Astrocyte of the spinal cord (primary cell): ENCODE measurements at regions not wholly inside any gene's neighbourhood (a gene's known extent, or its start where the extent isn't known, plus 50 kb on each side); places are given as distances from the start of the nearest gene placed in this dataset.

Experiments used
- DNase-seq: peaks from one replicate; pipeline ENCODE4 v3.0.0; 2011; ENCODE audit warnings: low read depth, low spot score
- H3K4me3 ChIP-seq: 2 replicates; pipeline ENCODE4 v1.5.1; 2011; ENCODE audit warnings: low read depth, mild to moderate bottlenecking, low read length, moderate library complexity
- CTCF ChIP-seq: IDR thresholded peaks from 2 replicates; pipeline ENCODE4 v1.5.1; 2012; ENCODE audit warnings: low read depth, mild to moderate bottlenecking, low read length, inconsistent platforms
- in situ Hi-C: cut with HindIII; loops from 2 replicates; pipeline ENCODE4 v1.10.0; 2017; ENCODE audit warnings: low sequenced_read_pairs

GRCh38 chr4:107269175-107269574 lies 233.1 kb upstream of the DKK2 start:
- TF ChIP-seq CTCF: no peak
- in situ Hi-C loops: no loop called here
- DNase-seq: no peak
- no peak overlapping the region for H3K4me3 ChIP-seq

- in situ Hi-C loops: no loop called here
- TF ChIP-seq CTCF: no peak
- DNase-seq: no peak
- no peak overlapping the region for H3K4me3 ChIP-seq
These were observed 229.7 kb upstream of the DKK2 start for GRCh38 chr4:107265859-107266258.

GRCh38 chr4:107261241-107261874 lies 225.2 kb upstream of the DKK2 start:
- in situ Hi-C loops: no loop called here
- H3K4me3 ChIP-seq: no peak overlapping the region
- TF ChIP-seq CTCF: no peak
- DNase-seq: peak; percentile 31

- no peak overlapping the region for H3K4me3 ChIP-seq
- no peak for TF ChIP-seq CTCF
- in situ Hi-C loops: no loop called here
- peak; percentile 75 for DNase-seq
These were observed 222.2 kb upstream of the DKK2 start for GRCh38 chr4:107258359-107258758.

- in situ Hi-C loops: no loop called here
- no peak for DNase-seq
These were observed 219.5 kb upstream of the DKK2 start for GRCh38 chr4:107255596-107255995.

GRCh38 chr4:107255114-107255513 lies 219.0 kb upstream of the DKK2 start:
- in situ Hi-C loops: no loop called here
- no peak overlapping the region for H3K4me3 ChIP-seq
- no peak for TF ChIP-seq CTCF
- DNase-seq: no peak

More at GRCh38 chr4:107255596-107255995, 219.5 kb upstream of the DKK2 start:
- no peak overlapping the region for H3K4me3 ChIP-seq
- no peak for TF ChIP-seq CTCF
